HG02623 (cell line): ENCODE measurements at regions not wholly inside any gene's neighbourhood (a gene's known extent, or its start where the extent isn't known, plus 50 kb on each side); places are given as distances from the start of the nearest gene placed in this dataset.
"Not testable (repeated sequence)": the region's sequence is repeated elsewhere in the genome, so short reads cannot be mapped to it uniquely, and the experiment has no call there.

Source experiments
- ATAC-seq: cut with Tn5 transposase; IDR thresholded peaks from one replicate; pipeline ENCODE4 v1.9.1; 2021; ENCODE audit warnings: moderate library complexity; ENCODE audit not compliant: unreplicated experiment

DNA sequence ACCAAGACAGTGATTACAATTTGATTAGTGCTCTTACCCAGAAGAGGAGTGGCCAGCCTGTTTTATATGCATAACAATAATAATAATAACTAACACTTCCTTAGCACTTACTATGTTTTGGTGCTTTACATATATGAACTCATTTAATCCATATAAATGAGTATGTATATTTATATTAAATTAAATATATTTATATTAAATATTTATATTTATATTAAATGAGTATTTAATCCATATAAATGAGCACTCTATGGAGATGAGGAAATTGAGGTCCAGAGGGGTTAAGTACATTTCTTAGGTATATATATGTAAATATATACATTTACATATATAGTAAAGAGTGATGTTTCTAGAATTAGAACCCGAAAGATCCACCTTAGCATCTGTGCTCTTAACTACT is 673.9 kb upstream of the ACVR2A start:
- no peak for ATAC-seq

DNA sequence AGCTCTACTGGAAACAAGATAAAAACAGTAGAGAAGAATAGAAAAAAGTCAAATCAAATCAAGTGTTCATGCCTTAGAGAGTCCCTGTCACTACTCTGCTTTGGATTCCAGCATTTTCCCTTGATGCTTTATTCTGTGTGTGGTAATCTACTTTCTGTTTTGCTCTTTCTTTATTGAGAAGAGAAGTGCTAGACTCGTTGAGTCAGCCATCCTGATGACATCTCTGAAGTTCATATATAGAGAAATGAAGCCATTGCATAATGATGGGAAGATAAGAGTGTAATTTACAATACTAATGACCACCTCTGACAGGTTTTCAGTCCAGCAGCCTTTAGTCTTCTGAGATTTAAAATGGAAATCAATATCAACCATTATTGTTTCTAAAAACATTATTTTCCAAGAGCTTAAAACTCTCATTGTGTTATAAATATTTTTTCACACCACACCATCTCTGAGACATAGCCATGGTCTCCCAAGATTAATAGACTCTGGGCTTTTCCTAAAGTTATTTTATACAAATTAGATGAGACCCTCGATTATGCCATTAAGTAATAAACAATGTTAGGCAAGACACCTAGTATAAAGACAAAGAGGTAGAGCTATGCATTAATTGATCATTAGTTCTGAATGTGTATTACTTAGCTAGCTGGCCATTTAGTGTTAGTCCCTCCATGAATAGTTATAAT is 679.0 kb upstream of the ACVR2A start:
- ATAC-seq, result no peak

DNA sequence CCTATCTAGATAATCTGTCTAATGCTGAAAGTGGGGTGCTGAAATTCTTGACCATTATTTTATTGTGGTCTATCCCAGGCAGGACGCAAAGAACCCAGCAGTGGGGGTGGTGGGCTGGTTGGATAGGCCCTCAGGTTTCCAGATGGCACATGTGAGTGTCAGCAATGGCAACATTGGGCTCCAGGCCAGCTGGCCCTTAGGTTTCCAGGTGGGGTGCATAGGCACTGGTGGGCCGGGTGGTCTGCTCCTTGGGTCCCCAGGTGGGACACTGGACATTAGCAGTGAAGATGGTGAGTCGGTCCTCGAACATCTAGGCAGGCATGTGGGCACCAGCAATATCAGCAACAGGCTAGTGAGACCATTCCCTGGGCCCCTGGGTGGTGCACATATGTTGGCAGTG is 680.3 kb upstream of the ACVR2A start:
- no peak for ATAC-seq

DNA sequence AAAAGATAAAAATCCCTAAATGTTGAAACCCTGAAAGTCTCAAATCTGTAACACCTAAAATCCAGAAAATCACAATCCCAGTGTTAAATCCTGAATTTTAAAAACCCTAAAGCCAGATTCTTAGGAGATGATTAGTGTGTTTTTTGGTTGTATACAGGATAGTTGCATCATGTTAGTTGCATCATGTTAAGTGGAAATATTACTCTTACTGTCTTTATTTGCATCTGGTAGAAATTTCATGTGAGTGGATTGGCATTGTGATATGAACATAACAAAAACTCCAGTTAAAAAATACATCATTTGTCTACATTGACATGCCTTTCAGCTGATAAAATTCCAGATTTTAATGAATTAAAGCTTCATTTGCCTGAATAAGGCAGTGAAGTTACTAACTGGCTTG is 683.1 kb upstream of the ACVR2A start:
- ATAC-seq, result no peak

GRCh38 chr2:147156970-147157369 is 687.9 kb upstream of the ACVR2A start:
- no peak for ATAC-seq

- ATAC-seq, result no peak
Observed at GRCh38 chr2:147150241-147150635, 694.6 kb upstream of the ACVR2A start.

GRCh38 chr2:147149575-147150240 is 695.1 kb upstream of the ACVR2A start:
- ATAC-seq, result no peak

GRCh38 chr2:147147802-147148201 is 697.0 kb upstream of the ACVR2A start:
- ATAC-seq, result no peak

GRCh38 chr2:147141930-147142329 is 702.9 kb upstream of the ACVR2A start:
- no peak for ATAC-seq

DNA sequence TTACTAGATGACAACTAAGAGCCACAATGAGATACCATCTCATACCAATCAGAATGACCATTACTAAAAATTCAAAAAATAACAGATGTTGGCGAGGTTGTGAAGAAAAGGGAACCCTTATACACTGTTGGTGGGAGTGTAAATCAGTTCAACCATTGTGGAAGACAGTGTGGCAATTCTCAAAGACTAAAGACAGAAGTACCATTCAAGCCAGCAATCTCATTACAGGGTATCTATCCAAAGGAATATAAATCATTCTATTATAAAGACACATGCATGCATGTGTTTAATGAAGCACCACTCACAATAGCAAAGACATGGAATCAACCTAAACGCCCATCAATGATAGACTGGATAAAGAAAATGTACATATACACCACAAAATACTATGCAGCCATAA is 705.1 kb upstream of the ACVR2A start:
- ATAC-seq, result not testable (repeated sequence)

DNA sequence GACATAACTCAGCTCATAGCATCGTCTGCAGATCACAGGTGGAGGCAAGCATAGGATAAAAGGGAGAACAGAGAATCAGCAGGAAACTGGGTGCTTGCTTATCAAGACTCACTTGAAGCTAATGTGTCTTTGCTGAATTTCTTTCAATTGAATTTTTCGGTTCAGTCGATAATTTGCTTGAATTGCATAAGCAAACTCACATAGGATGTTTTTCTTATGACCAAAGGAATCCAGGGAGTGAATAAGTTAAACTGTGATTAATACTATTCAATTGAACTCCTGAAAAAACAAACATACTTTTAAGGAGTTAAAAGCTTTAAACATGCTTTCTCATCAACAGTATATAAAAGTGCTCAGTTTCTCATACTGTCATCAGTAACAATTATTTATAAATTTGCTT is 707.1 kb upstream of the ACVR2A start:
- no peak for ATAC-seq

DNA sequence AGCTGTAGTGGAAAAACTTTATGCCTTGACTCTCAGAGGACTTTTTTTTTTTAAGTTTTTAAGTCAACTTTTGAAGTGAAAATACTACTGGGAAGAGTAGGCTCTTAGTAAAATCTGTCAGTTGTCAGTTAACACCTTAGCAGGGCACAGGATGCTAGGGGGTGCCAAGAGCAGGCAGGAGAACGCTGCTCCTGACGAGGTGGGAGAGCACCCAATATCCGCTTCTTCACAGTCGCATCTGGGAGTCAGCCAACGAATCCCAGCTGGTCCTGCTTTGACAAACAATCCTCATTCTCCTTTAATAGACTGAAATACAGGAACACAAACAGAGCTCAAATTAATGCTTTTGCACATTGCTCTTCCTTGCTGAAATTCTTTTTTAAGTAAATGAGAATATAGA is 709.5 kb upstream of the ACVR2A start:
- ATAC-seq, result no peak

DNA sequence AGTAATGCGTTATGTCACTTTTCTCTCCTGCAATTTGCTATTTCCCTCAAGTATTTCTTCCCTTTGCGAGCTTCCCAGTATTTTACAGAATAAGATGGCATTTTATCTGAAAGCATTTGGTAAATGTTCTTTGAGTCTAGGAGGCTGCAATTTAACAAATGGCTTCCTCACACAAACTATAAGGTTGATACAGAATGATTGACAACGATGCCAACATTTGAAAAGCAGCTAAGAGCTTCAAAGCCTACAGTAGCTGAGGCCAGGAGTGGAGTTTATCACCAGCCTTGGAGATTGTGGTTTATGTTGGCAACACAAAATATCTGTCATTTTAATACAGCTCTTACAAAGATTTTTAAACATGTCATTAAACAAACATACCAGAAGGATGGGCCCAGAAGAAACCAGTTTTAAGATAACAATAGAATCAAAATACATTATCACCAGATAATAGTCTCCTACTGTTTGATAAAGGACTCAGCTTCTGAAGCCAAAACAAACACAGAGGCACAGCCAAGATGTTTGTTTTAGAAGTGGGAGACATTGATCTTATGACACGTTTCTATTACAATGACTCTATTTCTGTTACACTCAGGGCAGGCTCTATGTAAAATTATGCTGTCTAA is 711.4 kb upstream of the ACVR2A start:
- ATAC-seq, result no peak

- no peak for ATAC-seq
Observed at GRCh38 chr2:147125145-147125544, 719.7 kb upstream of the ACVR2A start.

- no peak for ATAC-seq
Observed at GRCh38 chr2:147122944-147123343, 721.9 kb upstream of the ACVR2A start.

- no peak for ATAC-seq
Observed at GRCh38 chr2:147110962-147111361, 733.9 kb upstream of the ACVR2A start.

DNA sequence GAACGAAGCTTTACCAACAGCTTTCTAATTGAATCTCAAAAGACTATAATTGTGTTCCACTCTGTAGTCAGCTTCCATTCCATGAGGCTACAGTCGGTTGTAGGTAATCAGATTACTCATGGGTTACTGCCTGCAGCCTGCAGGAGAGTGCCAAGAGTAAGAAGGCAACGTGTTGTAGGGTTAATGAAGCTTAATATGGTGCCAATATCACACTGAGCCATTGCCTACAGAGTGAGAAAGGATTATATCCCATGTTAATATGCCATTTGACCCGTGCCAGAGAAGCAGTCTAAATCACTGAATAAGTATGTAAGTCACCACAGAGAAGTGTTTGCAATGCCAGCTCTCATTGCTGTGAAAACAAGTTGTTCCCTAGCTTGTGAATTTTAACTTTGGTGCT is 734.5 kb upstream of the ACVR2A start:
- no peak for ATAC-seq

- ATAC-seq, result no peak
Observed at GRCh38 chr2:147109291-147109690, 735.5 kb upstream of the ACVR2A start.

GRCh38 chr2:147108548-147108947 is 736.3 kb upstream of the ACVR2A start:
- no peak for ATAC-seq

DNA sequence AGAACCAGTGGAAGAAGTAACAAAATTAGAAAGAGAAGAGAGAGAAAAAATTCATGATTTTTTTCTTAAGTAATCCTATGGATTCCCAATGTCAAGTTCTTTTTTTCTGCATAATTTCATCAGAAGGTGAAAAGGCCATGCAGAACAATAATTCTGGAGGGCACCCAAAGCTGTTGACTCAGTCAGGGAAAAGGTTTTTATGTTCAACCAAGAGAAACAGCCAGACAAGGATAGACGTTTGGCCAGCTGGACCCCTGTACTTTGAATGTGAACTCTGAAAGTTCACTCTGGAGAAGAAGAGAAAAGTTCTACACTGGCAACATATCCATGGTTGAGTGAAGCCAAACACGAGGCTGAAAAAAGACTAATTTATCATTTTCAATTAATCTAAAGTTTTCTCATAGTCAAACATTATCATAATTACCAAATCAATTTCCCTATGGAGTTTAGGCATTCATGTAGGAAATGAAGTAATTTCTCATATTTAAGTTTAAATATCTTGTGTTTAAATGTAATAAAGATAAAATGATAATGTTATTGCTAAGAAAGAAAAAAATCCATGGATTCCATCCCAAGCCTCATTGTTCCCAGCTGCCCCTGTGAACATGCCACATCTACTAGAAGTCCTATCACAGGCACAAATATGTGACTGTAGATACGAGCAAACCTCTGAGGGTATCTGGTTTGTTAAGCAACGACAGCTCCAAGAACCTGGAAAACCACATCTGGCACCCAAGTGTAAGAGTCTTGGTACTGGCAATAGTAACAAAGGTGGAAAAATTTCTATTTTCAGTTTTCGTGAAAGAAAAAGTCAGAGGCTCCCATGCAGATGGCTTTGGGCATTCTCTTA is 742.7 kb upstream of the ACVR2A start:
- no peak for ATAC-seq

DNA sequence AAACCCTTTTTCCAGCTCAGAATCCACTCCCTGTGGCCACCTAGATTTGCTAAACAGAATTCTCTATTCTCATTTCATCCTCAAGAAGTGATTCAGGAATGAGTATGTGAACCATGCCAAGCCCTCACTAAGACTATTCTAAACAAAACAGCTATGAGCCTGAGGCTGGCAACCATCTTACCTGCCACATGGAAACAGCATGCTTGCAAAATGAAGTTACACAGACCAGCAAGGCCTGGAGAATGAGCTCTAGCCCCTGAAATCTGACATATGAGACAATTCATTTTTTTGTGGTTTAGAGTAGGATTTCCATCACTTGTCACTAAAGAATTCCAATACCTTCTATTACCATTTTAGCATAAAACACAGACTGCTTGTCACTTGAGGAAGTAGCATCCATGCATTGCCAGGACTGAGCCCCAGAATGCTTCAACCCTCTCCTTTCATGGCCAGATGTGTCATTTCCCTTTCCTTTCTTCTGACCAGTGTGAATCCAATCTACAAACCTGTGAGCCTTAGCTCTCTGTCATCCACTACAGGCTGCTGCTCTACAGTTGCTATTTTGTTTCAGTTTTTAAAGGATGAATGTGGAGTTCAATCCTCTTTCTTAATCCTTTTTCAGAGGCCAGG is 744.3 kb upstream of the ACVR2A start:
- no peak for ATAC-seq
